GM13976 (cell line): ENCODE measurements at regions not wholly inside any gene's neighbourhood (a gene's known extent, or its start where the extent isn't known, plus 50 kb on each side); places are given as distances from the start of the nearest gene placed in this dataset.

Source experiments
- DNase-seq: peaks from one replicate; pipeline ENCODE4 v3.0.0; 2012; ENCODE audit warnings: low spot score
- in situ Hi-C: fragments of 300-500 bp; cut with MboI; formaldehyde crosslinking; loops from one replicate; pipeline ENCODE4 v1.12.0; 2022; ENCODE audit warnings: low sequenced_read_pairs, mixed read lengths, inconsistent platforms; ENCODE audit not compliant: unreplicated experiment
- TF ChIP-seq, protein P1 (sequence below): IDR thresholded peaks from 2 replicates; pipeline ENCODE4 v1.5.1; 2012; ENCODE audit warnings: borderline replicate concordance, mild to moderate bottlenecking; ENCODE audit not compliant: insufficient read depth; ENCODE audit errors: extremely low read depth, missing control alignments, control extremely low read depth

- TF ChIP-seq, protein P1, sequence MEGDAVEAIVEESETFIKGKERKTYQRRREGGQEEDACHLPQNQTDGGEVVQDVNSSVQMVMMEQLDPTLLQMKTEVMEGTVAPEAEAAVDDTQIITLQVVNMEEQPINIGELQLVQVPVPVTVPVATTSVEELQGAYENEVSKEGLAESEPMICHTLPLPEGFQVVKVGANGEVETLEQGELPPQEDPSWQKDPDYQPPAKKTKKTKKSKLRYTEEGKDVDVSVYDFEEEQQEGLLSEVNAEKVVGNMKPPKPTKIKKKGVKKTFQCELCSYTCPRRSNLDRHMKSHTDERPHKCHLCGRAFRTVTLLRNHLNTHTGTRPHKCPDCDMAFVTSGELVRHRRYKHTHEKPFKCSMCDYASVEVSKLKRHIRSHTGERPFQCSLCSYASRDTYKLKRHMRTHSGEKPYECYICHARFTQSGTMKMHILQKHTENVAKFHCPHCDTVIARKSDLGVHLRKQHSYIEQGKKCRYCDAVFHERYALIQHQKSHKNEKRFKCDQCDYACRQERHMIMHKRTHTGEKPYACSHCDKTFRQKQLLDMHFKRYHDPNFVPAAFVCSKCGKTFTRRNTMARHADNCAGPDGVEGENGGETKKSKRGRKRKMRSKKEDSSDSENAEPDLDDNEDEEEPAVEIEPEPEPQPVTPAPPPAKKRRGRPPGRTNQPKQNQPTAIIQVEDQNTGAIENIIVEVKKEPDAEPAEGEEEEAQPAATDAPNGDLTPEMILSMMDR, result no peak
- in situ Hi-C loops, result no loop called here
- no peak for DNase-seq
These were observed 436.4 kb downstream of the SHQ1 start for GRCh38 chr3:72411843-72412242.

DNA sequence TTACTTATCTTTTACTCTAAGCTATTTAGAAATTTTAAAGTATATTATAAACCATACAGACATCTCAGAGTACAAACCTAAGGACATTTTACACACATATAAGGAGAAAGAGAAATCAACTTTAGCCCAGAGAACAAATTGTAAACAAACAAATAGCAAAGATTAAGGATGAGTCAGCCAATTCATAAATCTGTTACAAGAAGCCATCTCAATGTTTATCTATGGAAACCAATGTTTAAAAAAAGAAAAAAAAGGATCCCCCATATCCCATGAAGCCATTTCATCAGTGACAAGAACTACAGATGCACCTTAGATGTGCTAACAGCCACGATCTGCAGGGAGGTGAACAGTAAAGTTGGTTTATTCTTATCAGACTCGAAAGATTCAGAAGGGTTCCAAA is 437.1 kb downstream of the SHQ1 start:
- DNase-seq, result no peak

GRCh38 chr3:72408983-72409779 is 439.1 kb downstream of the SHQ1 start:
- DNase-seq, result no peak
- in situ Hi-C loops, result no loop called here
- TF ChIP-seq, protein P1, result no peak

More for the DNA sequence above, 437.1 kb downstream of the SHQ1 start:
- TF ChIP-seq, protein P1, result no peak
- in situ Hi-C loops, result no loop called here

DNA sequence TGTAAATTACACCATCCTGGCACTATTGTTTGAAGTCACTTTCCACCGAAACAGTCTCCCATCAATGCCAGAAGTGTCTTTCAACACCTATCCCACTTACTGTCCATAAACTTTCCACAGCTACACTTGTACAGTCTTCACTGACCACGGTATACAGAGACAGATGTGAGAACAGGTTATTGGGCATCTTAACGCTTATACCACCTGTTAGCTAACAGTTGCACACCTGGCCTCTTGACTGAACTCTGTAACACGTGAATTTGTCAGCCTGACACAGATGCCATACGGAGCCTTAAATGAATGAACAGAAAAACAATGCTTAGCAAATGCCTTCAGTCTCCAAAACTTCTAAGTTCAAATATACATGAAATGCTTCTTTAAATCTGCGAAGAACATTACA is 440.5 kb downstream of the SHQ1 start:
- TF ChIP-seq, protein P1, result no peak
- in situ Hi-C loops, result no loop called here

GRCh38 chr3:72405943-72406566 is 442.2 kb downstream of the SHQ1 start:
- no peak for DNase-seq
- TF ChIP-seq, protein P1, result no peak
- in situ Hi-C loops, result no loop called here

More for the DNA sequence above, 440.5 kb downstream of the SHQ1 start:
- no peak for DNase-seq

DNA sequence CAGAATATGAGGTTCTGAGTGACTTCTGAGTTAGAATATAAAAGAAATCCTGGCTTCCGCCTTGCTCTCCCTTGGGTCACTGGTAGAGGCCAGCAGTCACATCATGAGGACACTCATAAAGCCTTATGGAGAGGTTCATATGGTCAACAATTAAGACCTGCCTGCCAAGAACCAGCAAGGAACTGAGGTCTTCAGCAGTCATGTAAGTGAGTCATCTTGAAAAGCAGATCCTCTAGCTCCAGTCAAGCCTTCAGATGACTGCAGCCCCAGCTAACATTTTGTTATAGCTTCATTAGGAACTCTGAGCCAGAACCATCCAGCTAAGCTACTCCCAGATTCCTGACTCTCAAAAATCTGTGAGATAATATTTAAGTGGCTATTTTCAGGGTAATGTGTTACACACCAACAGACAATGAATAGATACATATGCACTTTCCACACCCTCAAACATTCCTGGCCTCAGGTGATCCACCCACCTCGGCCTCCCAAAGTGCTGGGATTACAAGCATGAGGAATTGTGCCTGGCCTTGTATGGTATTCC is 447.2 kb downstream of the SHQ1 start:
- TF ChIP-seq, protein P1, result no peak
- no peak for DNase-seq
- in situ Hi-C loops, result no loop called here
